ENCODE measurements at regions not wholly inside any gene's neighbourhood (a gene's known extent, or its start where the extent isn't known, plus 50 kb on each side); places are given as distances from the start of the nearest gene placed in this dataset.

DNA sequence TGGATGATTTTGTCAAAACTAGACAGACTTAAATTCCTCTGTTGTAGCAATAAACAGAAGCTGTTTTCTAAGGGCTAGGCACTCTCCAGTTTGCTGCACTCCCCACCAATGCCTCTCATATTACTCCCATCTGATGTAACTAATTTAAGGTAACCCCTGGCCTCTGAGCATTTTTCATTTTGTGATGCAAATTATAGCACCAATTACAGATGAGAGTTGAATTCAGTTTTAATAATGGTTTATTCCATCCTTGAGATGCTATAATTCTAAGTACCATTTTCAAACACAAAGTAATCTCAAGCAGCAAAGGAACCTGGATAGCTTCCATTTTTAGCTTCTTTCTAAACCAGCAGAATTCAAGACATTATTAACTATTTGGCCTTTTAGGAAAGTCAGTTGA is 280.4 kb upstream of the DAB1 start:
- H4K20me1 ChIP-seq (ENCODE audit: insufficient read depth), result no peaks in the 10 kb centered on the region
- H3K79me2 ChIP-seq (ENCODE audit: low read depth), result no peaks in the 10 kb centered on the region
- H3K27ac ChIP-seq, result no peak overlapping the region
- ChIA-PET POLR2A (ENCODE audit: unreplicated experiment) (no interaction called here), CTCF (no interaction called here)
- no peak overlapping the region for H3K4me3 ChIP-seq
- DNase-seq, result no peak
- TF ChIP-seq, protein P1, sequence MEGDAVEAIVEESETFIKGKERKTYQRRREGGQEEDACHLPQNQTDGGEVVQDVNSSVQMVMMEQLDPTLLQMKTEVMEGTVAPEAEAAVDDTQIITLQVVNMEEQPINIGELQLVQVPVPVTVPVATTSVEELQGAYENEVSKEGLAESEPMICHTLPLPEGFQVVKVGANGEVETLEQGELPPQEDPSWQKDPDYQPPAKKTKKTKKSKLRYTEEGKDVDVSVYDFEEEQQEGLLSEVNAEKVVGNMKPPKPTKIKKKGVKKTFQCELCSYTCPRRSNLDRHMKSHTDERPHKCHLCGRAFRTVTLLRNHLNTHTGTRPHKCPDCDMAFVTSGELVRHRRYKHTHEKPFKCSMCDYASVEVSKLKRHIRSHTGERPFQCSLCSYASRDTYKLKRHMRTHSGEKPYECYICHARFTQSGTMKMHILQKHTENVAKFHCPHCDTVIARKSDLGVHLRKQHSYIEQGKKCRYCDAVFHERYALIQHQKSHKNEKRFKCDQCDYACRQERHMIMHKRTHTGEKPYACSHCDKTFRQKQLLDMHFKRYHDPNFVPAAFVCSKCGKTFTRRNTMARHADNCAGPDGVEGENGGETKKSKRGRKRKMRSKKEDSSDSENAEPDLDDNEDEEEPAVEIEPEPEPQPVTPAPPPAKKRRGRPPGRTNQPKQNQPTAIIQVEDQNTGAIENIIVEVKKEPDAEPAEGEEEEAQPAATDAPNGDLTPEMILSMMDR (conservative IDR thresholded peaks at IDR 0.05), result no peak
- TF ChIP-seq EZH2 (IDR thresholded peaks at IDR 0.05; ENCODE audit: low read depth), result no peak
- H3K36me3 ChIP-seq (ENCODE audit: low read depth), result no peaks in the 10 kb centered on the region
- H3K9me3 ChIP-seq (ENCODE audit: insufficient read depth, low read depth), result no peaks in the 10 kb centered on the region
- H3K4me1 ChIP-seq (replicated peaks; ENCODE audit: insufficient read depth), result no peaks in the 10 kb centered on the region
- H2AFZ ChIP-seq, result no peak overlapping the region
- no peaks in the 10 kb centered on the region for H3F3A ChIP-seq (ENCODE audit: insufficient read depth, low read depth)
- no TSS peak for BruUV-seq (replicated peaks)
- no peaks in the 10 kb centered on the region for H3K9me2 ChIP-seq (ENCODE audit: insufficient read depth)
- no peak overlapping the region for H3K4me2 ChIP-seq
- intact Hi-C loops (cut with micrococcal nuclease; ENCODE audit: unreplicated experiment), result no loop called here
- H3K27me3 ChIP-seq (ENCODE audit: insufficient read depth, low read depth), result 0 out of 2 replicates have a peak, but pooled peaks cover 2% of the 10 kb centered on the region

DNA sequence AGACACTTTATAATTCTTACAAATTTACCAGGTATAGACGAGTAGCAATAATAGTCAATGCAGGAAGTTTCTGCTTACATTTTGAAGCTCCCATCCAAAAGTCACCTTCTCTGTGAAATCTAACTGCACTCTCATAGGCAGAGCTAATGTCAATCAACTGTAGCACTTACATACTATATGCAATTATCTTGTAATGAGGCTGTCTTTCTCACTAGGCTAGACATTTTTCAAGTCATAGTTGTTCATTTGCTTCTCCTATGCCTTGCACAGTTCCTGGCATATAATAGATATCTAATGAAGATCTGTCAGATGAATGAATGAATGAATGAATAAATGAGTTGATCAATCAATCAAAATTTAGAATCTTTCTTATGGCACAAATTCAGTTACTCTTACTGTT is 273.0 kb upstream of the DAB1 start:
- Histone ChIP-seq H3K4me3 (no peak overlapping the region), H4K20me1 (ENCODE audit: insufficient read depth) (no peaks in the 10 kb centered on the region), H3K9me3 (ENCODE audit: insufficient read depth, low read depth) (no peaks in the 10 kb centered on the region), H3K36me3 (ENCODE audit: low read depth) (no peaks in the 10 kb centered on the region), H3K9me2 (ENCODE audit: insufficient read depth) (no peaks in the 10 kb centered on the region), H2AFZ (no peak overlapping the region), H3K79me2 (ENCODE audit: low read depth) (no peaks in the 10 kb centered on the region), H3K4me2 (no peak overlapping the region), H3K27me3 (ENCODE audit: insufficient read depth, low read depth) (0 out of 2 replicates have a peak, but pooled peaks cover 2% of the 10 kb centered on the region), H3F3A (ENCODE audit: insufficient read depth, low read depth) (no peaks in the 10 kb centered on the region), H3K27ac (no peak overlapping the region), H3K4me1 (replicated peaks; ENCODE audit: insufficient read depth) (no peaks in the 10 kb centered on the region)
- CTCF ChIA-PET, result no interaction called here
- intact Hi-C loops (cut with micrococcal nuclease; ENCODE audit: unreplicated experiment), result no loop called here
- POLR2A ChIA-PET (ENCODE audit: unreplicated experiment), result no interaction called here
- BruUV-seq (replicated peaks), result no TSS peak
- TF ChIP-seq, protein P1 (conservative IDR thresholded peaks at IDR 0.05), result no peak
- TF ChIP-seq EZH2 (IDR thresholded peaks at IDR 0.05; ENCODE audit: low read depth), result no peak
- no peak for DNase-seq

DNA sequence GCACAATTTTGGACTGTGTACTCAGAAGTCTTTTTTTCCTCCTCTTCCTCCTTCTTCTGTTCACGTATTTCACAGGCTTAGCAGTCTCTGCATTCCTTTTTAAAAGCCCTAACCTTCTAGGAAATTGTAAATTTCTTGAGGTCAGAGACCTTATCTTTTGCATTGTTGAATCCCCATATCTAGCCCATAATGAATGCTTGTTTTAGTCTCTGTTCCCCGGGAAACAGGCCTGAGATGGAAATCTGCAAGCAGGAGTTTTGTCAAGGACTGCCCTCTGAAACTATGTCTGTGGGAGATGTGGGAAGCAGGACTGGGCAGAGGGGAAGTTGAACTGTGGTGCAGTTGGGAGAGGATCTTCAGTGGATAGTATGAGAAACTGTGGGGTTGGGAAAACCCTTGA is 272.2 kb upstream of the DAB1 start:
- no peaks in the 10 kb centered on the region for H3K79me2 ChIP-seq (ENCODE audit: low read depth)
- CTCF ChIA-PET, result no interaction called here
- no peaks in the 10 kb centered on the region for H3K36me3 ChIP-seq (ENCODE audit: low read depth)
- no peak overlapping the region for H3K4me2 ChIP-seq
- no peaks in the 10 kb centered on the region for H3K9me2 ChIP-seq (ENCODE audit: insufficient read depth)
- H2AFZ ChIP-seq, result no peak overlapping the region
- H3F3A ChIP-seq (ENCODE audit: insufficient read depth, low read depth), result no peaks in the 10 kb centered on the region
- no peak overlapping the region for H3K27ac ChIP-seq
- DNase-seq, result no peak
- BruUV-seq (replicated peaks), result no TSS peak
- no peaks in the 10 kb centered on the region for H3K4me1 ChIP-seq (replicated peaks; ENCODE audit: insufficient read depth)
- TF ChIP-seq, protein P1 (conservative IDR thresholded peaks at IDR 0.05), result no peak
- no peak for TF ChIP-seq EZH2 (IDR thresholded peaks at IDR 0.05; ENCODE audit: low read depth)
- no peak overlapping the region for H3K4me3 ChIP-seq
- intact Hi-C loops (cut with micrococcal nuclease; ENCODE audit: unreplicated experiment), result no loop called here
- H3K9me3 ChIP-seq (ENCODE audit: insufficient read depth, low read depth), result no peaks in the 10 kb centered on the region
- POLR2A ChIA-PET (ENCODE audit: unreplicated experiment), result no interaction called here
- H3K27me3 ChIP-seq (ENCODE audit: insufficient read depth, low read depth), result 0 out of 2 replicates have a peak, but pooled peaks cover 2% of the 10 kb centered on the region
- no peaks in the 10 kb centered on the region for H4K20me1 ChIP-seq (ENCODE audit: insufficient read depth)

Measured in PC-9 (cell line).